Posterior cingulate gyrus (tissue), 11 donors: ENCODE measurements at regions not wholly inside any gene's neighbourhood (a gene's known extent, or its start where the extent isn't known, plus 50 kb on each side); places are given as distances from the start of the nearest gene placed in this dataset.
"Not testable (repeated sequence)": the region's sequence is repeated elsewhere in the genome, so short reads cannot be mapped to it uniquely, and the experiment has no call there.

ENCODE experiments used
- DNase-seq, 10 donors: peaks; one replicate each; pipeline versions ENCODE4 v3.0.0 to v3.0.0-alpha.2; 2020 to 2021; ENCODE audit warnings: mixed read lengths in 3 of 10
- intact Hi-C: fragments of 100-400 bp; cut with DNase I; formaldehyde crosslinking; loops from one replicate; pipeline ENCODE4 v1.15.1; 2023

DNA sequence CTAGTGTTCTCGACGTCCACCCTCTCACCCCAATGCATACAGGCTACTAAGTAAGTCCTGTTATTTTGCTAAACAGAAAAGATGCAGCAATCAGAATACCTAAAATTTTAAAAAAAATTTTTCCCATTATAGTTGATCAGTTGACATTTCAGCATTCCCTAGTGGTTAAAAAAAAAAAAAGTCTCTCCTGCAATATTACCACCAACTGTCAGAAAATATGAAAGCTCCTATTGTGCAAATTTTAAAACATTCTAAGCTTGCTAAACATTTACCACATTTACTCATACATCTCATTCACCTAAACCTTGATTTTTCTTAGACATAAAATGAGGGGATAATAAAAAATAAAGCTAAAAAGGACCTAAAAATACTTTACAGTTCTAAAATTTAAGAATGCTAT is 165.6 kb downstream of the AVL9 start:
- DNase-seq: no peak
- intact Hi-C loops: no loop called here

DNA sequence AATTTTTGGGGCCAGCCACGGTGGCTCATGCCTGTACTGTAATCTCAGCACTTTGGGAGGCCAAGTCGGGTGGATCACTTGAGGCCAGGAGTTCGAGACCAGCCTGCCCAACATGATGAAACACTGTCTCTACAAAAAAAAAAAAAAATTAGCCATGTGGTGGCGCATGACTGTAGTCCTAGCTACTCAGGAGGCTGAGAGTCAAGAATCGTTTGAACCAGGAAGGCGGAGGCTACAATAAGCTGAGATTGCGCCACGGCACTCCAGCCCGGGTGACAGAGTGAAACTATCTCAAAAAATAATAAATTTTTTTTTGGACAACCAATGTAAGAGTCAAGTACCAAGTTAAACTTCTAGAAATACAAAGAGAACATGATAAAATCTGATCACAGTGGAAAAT is 164.6 kb downstream of the AVL9 start:
- intact Hi-C loops: no loop called here
- no peak for DNase-seq

DNA sequence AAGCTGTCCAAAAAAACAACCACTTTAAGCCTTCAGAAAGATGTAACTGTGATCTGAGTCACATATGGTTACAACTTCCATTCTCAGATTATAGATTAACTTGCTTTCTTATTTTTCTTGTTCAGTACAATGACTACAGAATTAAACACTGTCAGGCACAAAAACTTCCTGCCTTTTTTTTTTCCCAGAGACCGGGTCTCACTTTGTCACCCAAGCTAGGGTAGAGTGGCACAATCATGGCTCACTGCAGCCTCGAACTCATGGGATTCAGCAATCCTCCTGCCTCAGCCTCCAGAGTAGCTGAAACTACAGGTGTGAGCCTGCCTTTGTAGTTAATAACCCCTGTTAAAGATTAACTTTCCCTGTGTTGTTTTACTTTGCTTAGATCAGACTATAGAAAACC is 163.2 kb downstream of the AVL9 start:
- DNase-seq: no peak

DNA sequence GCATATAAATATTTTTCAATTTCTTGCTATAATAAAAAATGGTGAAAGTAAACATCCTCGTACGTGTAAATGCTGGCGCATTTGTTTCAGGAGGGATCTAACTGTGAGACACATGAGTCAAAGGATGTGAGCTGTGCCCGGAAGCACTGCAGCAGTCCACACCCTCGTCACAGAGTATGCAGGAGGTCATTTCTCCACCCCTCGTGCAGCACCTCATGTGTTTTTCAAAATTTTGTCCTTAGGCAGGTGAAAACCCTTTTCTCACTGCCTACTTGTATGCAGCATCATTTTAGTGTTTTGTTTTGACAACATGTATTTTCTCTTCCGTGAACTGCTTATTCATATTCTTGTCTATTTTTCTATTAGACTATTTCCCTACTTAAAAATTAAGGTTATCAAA is 162.7 kb downstream of the AVL9 start:
- intact Hi-C loops: no loop called here
- no peak for DNase-seq

More for the DNA sequence above, 163.2 kb downstream of the AVL9 start:
- intact Hi-C loops: no loop called here

DNA sequence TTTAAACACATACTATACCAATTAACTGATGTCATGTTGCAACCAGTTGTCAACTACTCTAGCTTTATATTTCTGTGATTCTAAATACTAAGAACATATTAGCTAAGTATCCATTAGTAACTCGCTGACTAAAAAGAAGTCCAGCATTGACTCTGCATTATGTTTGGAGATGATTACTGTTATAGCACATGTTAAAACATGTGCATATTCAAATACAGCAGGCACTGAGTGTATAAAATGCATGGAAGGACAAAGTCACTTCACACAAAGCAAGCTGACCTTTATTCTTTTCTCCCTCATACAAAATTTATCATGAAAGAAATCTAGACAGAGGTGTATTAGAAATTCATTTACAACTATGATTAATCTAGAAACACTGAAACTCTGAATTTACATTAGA is 159.3 kb downstream of the AVL9 start:
- intact Hi-C loops, DNase-seq: not testable (repeated sequence)

DNA sequence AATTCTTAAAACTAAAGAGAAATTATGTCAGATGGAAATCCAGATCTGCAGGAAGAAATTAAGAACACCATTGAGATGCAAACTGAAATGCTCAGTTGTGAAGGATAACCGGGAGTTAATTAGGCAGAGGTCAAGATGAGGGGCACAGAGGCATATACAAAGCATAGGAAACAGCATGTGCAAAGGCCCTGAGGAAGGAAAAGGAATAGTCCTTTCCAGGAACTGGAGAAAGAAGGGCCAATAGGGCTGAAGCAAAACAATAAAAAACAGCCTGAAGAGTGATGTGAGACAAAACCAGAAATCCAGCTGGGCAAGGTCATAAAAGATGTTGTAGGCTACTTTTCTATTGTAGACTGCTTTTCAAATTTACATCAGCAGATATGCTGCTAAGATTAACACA is 155.1 kb downstream of the AVL9 start:
- intact Hi-C loops, DNase-seq: not testable (repeated sequence)

DNA sequence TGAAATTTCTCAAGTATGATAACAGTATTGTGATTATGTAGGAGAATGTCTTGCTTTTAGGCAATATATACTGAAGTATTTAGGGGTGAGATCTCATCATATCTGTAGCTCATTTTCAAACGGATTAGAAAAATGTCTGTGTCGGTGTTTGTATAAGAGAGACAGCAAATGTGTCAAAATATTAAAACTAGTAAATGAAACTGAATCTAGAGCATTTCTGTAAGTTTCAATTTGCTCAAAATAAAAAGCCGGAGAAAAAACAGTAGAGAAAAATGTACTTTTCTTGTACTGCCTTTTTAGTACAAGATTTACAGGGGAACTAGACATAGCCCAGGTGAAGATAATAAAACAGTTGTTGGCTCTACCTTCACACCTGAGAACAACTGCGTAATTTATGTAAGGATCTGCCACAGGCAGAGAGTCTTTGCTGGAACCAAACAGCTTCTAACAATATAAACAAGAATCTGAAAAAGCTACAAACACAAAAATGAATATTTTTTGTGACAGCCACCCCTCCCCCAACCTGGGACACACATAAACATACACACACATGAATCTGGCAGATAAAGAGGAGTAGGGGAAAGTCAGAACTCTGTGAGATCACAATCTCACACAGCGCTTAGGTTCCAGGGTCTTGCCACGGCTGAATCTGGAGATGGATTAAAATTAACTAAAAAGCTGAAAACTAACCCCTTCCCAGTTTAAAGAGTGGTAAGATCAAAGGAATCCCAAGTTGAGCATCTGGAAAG is 153.3 kb downstream of the AVL9 start:
- DNase-seq: no peak
- intact Hi-C loops: no loop called here

DNA sequence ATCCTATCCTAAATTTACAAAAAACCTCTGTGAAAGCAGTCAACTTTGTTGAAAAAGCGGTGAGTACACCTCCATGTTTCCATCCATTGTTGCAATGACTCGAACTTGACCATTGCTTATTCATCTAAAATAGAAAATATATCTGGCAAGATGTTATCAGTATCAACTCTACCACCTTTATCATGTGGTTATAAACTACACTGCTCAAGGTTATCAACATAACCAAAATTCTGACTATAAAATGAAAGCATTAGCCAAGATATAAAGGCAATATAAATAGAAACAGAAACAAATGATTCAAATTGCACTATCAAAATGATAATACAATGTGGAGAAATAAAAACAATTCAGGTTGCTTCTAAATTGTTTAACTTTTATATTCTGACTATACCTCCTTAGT is 150.0 kb downstream of the AVL9 start:
- intact Hi-C loops, DNase-seq: not testable (repeated sequence)

DNA sequence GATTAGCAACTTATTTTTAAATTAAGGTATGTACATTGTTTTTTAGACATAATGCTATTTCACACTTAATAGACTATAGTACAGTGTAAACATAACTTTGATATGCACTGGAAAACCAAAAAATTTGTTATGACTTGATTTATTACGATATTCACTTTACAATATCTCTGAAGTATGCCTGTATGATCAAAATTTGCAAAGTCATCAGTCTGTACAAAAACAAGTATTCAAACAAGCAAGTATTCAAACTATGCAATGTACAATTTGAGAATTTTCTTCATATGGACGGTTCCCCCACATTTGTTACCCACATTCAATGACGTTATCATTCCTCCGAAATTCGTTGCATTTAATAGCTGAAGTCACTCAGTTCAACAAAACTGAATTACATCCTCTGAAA is 147.9 kb downstream of the AVL9 start:
- intact Hi-C loops: no loop called here

DNA sequence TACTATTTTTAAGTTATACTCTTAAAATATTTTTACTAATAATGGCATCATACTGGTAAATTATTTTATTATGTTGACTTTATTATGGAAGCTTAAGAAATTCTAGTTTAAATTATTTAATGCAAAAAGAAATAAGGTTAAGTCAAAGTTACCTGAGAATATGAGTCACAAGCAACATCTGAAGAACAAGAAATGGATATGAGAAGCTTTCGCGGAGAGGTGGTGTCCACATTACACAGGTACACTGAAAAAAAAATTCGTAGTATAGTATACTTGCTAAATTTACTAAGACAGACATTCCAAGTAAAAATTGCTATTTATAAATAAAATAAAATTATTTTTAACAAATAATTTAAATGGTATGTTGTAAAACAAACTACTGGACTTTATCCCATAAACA is 143.8 kb downstream of the AVL9 start:
- no peak for DNase-seq
- intact Hi-C loops: no loop called here

More for the DNA sequence above, 147.9 kb downstream of the AVL9 start:
- DNase-seq: no peak

DNA sequence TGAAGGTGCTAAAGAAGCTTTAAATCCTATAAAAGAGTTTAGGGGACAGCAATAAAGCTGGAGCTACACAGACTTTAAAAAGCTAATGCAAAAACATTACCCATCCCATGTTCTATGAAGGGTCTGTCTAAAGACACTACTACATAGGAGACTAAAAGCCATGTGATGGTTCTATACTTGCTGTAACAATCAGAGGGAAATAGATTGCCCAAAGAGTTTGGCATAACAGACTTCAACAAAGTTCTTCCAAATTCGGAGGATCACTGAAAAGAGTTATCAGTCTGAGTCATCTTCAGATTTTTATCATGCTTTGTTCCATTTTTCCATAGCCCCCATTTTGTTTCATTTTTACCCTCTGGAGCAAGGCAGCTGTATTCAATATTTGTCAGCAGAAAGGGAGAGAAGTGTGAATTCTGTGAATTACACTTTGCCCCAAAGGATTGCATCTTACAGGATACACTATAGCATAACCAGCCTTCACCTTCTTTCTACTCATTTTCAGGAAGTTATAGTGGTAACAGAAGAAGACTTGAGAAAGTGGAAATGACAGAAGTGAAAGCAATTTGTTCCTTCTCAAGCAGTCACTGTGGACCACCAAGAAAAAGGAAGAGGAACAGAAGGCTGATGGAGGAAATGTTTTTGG is 143.3 kb downstream of the AVL9 start:
- DNase-seq, intact Hi-C loops: not testable (repeated sequence)
